ENCODE measurements at regions not wholly inside any gene's neighbourhood (a gene's known extent, or its start where the extent isn't known, plus 50 kb on each side); places are given as distances from the start of the nearest gene placed in this dataset.

DNA sequence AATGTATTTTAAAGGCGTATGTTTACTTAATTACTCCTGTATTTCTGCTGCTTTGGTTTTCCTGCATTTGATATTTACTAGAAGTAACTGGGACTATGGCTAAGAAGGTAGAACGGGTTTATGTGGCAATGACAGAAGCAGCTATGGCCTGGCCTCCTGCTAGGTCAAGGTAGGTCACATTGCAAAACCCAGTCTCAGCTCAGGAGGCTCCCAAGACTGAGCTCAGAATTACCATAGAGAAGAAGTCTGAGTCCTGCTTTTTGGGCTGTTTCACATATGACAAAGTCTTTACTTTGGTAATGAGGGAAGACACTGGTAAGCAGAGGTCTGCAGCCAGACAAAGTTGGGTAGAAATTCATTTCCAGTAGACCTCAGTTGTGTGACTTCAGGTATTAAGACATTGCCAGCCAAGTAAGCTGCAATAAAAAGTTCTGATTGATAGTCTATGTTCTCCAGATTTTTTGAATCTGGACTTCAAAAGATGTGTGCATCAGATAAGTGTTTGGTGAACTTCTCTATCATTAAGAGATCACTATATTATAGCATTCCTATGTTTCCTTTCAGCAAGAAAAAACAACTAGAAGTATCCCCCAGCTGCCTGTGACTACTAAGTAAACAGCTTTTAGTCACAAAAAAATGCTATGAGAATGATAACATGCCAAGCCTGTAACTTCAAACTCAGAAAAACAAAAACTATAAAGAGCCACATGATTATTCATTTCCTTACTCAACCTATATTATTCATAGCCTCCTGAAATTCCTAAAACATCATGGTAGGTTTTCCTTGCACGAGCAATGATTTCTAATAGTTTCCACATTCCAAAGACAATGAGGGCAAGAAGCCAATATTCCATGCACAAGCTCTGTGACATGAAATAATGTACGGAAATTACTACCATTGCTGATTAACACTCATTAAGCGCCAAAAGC lies 312.3 kb downstream of the HAO1 start:
- intact Hi-C loops (cut with DNase I) = no loop called here

DNA sequence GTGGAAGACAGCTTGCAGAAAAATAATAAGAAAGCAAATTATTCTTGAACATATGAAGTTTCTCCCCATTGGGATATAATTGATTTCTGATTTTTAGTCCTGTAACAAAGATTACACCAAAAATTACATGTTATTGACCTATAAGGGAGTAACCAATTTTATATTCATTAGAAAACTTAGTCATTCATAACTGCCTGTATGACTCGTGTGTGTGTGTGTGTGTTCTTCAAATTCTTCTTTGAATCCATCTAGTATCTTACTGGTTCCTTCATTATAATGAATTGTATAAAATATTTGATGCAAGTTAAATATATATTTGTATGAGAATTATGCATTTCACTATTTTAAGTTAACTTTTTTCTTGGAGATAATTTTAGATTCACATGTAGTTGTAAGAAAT lies 310.4 kb downstream of the HAO1 start:
- DNase-seq (ENCODE audit: low spot score) = no peak
- intact Hi-C loops (cut with DNase I) = no loop called here

More for the DNA sequence above, 312.3 kb downstream of the HAO1 start:
- no peak for DNase-seq (ENCODE audit: low spot score)

DNA sequence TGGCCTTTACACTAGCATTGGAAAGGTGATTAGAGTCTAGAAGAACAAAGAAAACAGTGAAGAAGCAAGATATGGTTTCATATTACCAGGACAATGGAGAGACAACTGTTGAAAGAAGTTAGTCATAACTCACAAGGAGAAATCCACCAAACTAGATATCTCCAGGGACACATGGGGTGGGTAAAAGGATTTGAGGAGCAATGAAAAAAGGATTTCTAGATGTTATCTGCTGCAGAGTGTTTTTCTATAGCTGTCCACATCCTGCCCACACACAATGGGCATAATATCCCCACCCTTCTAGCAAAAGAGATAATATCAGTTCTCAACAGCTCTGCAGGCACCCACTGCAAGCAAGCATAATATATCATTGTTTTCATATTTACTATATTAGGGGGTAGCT lies 303.1 kb downstream of the HAO1 start:
- no peak for DNase-seq (ENCODE audit: low spot score)
- intact Hi-C loops (cut with DNase I) = no loop called here

DNA sequence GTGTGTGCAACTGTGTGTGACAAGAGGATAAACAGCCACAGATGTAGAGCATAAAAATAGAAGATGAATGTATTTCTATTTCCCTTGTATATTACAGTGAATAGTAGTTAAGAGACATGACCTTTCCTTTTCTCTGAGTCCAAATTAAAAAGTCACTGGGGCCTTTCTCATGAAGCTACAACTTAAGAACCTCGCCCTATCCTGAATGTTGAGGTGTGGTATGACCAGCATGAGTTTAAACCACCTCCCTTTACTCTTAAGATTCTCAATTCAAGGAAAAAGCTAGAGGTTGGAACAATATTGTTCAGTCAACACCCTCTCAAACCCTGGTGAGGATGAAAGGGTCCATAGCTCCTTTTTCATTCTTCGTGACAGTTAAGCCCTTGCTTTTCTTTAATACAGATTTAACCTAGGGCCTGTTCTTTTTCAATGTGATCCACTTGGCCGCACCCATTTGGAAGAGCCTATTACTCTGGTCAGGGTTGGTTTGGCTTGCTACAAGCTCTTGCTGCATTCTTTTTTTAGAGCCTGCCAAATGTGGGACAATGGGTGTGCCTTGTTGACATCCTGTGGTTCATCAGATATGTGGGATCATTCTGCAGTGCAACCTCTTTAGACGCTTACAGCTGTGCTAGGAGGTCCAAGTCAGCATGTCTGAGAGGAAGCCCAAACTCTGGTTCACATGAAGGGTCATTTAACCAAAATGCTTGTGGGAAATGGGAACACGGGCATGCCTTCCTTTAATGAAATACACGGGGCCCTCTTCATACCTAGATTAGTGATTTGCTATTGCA lies 290.0 kb downstream of the HAO1 start:
- no peak for DNase-seq (ENCODE audit: low spot score)
- intact Hi-C loops (cut with DNase I) = loop anchor here (5.0 kb wide), 1 partner anchor 72 kb away; no protein-coding TSS in a partner anchor

DNA sequence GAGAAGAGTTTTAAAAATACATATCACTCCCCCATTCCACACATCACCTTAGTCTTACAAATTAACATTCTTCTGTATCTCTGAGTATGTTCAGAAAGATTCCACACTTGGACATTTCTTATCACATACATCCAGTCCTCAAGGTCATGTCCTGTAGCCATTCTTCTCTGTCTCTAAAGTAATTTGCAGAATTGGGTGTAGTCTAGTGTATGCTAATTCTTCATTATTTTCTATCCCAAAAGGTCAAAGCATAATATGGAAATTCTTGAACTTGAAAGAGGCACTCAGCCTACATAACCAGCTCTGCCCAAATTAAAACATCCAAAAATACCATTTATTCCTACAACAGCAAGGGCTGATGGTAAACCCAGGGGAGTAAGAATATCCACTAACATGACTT lies 286.0 kb downstream of the HAO1 start:
- no peak for DNase-seq (ENCODE audit: low spot score)
- intact Hi-C loops (cut with DNase I) = loop anchor here (5.0 kb wide), 1 partner anchor 68 kb away; no protein-coding TSS in a partner anchor

DNA sequence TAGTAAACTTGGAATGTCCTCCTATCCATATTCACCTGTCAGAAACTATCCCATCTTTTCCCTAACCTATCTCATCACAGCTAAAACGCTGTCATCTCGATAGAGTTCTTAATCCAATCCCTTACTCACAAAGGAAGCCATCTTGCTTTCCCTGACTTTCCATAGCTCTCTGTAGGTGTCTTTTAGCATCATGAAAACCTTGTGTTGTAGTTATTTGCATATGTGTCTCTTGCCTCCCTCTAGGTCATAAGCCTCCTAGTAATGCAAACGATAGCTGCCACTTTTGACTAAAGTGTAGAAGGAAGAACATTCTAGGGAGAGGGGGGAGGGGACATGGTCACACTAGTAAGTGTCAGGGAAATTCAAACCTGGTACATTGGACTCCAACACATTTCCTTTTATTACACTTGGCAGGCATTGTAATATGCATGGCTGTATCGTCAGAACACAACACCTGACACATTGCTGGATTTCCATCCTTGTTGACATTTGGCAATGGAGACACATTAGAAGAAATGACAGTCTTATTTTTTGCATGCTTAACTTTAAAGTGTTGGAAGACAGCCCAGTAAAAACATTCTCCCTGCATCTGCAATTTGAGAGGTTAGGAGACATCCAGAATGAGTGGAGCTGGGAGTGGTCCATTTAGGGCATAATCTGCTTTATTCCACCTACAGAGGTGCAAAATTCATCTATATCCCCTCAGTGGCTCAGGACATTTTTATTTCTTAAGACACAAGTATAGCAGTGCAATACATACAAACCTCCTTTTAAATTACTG lies 283.4 kb downstream of the HAO1 start:
- intact Hi-C loops (cut with DNase I) = no loop called here
- DNase-seq (ENCODE audit: low spot score) = no peak

DNA sequence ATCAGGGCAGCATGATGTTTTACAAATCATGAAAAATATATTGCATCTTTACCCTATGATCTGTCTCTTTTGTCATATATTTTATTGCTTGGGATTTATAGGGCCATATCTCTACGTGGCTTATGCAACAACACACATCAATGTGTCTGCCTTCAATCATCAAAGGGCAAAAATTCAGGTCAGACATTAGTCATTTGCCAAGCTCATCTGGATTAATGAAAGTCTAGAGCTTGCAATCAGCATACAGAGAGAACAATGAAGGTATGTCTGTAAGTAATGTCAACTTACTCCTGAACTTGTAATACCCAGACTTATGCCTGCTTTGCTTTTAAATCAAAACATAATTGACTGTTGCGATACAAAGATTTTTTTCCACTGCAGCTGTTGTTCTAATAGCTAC lies 282.7 kb downstream of the HAO1 start:
- intact Hi-C loops (cut with DNase I) = no loop called here
- no peak for DNase-seq (ENCODE audit: low spot score)

DNA sequence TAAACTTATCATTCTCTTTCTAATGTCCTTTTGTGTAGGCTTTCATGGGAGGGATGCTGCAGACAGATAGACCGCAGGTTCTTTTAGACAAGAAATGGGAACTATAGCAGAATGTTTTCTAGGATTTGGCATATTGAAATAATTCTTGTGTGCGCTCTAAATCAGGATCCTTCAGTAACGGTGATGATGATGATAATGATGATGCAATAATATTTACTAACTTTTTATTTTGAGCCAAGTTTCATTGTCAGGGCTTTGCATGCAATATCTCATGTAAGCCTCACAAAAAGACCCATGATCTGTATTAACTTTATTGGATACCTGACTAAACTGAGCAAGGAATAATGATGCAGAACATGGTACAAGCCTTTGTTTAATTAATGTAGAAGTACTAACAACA lies 280.1 kb downstream of the HAO1 start:
- intact Hi-C loops (cut with DNase I) = no loop called here
- DNase-seq (ENCODE audit: low spot score) = no peak

DNA sequence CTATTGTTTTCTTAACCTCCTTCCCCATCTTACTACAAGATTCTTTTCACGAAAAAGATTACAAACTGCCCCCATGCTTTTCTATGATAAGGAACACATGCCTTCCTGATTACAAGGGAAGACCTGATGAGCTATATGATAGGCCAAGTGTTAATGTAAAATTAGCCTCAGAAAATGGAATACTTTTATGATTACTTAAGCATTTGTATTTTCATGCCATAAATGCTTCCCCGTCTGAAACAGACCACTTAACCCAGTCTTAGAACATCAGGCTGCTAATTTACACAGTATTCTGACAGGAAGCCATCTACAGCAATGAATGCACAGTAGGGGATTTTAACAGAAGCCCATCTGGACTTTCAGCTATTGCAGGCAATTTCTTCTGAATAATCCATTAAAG lies 274.9 kb downstream of the HAO1 start:
- intact Hi-C loops (cut with DNase I) = no loop called here

DNA sequence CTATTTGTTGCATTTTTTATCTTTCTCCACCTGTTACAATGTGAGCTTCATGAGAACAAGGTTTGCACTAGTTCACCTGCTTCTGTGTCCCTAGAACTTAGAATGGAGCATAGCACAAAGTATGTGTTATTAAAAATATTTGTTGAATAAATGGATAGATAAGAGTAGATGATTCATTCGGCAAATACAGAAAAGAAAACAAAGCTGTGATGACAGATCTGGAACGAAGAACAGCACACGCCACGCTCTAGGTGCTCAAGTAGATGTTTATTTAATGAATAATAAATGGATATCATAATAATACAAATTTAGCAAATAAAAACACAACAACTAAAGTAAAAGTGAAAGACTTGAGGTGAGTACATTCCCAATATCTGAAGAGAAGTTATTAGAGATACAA lies 273.1 kb downstream of the HAO1 start:
- intact Hi-C loops (cut with DNase I) = no loop called here
- no peak for DNase-seq (ENCODE audit: low spot score)

More for the DNA sequence above, 274.9 kb downstream of the HAO1 start:
- no peak for DNase-seq (ENCODE audit: low spot score)

DNA sequence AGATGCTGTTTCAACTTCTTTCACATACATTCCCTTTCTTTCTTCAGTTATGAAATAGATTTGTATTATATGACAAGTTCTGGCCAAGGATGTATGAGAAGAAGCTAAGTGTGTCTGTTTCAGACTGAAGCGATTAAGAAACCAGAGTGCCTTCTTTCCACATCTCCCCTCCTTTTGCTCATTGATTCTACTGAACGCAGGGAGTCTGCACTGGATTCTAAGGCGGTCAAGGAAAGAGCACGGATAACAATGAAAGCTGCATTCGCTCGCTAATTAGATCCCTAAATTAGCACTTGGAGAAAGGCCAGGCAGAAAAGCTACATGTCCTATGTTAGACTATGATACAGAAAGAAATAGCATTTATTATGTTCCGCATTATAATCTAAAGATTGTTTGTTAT lies 267.7 kb downstream of the HAO1 start:
- intact Hi-C loops (cut with DNase I) = no loop called here
- DNase-seq (ENCODE audit: low spot score) = no peak

DNA sequence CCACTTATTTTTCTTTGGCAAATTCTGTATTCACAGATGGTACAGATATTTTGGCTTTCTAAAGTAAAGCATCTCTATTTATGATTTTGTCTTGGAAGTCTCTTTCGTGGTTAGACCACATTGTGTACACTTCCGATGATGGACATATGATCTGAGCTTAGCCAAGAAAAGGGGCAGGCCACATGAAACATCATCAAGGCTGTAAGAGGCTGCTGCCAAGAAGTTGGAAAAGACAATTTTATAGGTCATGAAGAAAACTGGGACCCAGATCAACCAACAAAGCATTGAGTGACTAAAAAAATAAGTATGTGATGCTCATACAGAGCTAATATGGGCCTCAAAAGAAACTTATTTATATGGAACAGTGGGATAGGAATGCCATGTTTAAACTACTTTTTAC lies 266.4 kb downstream of the HAO1 start:
- no peak for DNase-seq (ENCODE audit: low spot score)
- intact Hi-C loops (cut with DNase I) = no loop called here

DNA sequence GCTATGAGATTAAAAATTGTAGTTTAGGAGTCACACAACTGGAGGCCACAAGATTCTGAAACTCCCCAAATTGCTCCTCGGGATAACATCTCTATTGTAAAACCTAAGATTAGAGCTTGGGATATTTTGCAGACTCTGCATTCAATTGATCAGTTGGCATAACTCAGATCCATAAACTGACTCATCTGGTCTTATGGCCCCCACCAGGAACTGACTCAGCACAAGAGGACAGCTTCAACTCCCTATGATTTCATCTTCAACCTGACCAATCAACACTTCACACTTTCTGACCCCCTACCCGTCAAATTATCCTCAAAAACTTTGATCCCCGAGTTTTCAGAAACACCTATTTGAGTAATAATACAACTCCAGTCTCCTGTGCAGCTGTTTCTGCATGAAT lies 257.3 kb downstream of the HAO1 start:
- no peak for DNase-seq (ENCODE audit: low spot score)
- intact Hi-C loops (cut with DNase I) = no loop called here

DNA sequence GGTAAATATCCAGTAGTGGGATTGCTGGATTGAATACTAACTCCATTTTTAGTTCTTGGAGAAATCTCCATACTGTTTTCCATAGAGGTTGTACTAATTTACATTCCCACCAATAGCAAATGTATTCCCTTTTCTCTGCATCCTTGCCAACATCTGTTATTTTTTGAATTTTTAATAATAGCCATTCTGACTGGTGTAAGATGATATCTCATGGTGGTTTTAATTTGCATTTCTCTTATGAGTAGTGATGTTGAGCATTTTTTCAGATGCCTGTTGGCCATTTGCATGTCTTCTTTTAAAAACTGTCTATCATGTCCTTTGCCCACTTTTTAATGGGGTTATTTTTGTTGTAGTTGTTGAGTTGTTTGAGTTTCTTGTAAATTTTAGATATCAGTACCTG lies 253.2 kb downstream of the HAO1 start:
- DNase-seq (ENCODE audit: low spot score) = no peak
- intact Hi-C loops (cut with DNase I) = no loop called here

DNA sequence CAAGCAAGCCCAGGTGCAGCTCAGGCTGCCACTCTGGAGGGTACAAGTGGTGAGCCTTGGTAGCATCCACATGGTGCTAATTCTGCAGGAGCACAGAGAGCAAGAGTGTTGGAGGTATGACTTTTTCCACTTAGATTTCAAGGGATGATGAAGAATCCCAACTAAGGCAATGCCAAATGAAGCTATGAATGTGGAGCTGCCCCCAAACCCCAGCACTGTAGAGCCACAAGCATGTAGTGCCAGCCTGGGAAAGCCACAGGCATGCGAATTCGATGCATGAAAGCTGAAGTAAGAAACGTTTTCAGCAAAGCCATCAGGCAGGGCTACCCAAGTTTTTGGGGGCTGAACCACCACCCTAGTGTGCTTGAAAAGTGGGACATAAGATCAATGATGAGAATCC lies 251.1 kb downstream of the HAO1 start:
- DNase-seq (ENCODE audit: low spot score) = no peak
- intact Hi-C loops (cut with DNase I) = no loop called here

DNA sequence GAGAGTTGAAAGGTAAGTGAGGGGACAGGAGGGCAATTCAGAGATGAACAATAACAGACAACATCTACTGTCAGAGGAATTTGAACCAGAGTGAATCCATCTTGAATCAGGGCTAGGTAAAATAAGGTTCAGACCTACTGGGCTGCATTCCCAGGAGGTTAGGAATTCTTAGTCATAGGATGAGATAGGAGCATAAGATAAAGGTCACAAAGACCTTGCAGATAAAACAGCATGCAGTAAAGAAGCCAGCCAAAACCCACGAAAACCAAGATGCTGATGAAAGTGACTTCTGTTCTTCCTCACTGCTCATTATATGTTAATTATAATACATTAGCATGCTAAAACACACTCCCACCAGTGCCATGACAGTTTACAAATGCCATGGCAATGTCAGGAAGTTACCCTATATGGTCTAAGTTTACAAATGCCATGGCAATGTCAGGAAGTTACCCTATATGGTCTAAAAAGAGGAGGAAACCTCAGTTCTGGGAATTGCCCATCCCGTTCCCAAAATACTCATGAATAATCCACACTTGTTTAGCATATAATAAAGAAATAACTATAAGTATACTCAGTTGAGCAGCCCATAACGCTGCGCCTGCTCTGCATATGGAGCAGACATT lies 248.5 kb downstream of the HAO1 start:
- DNase-seq (ENCODE audit: low spot score) = no peak
- intact Hi-C loops (cut with DNase I) = no loop called here

DNA sequence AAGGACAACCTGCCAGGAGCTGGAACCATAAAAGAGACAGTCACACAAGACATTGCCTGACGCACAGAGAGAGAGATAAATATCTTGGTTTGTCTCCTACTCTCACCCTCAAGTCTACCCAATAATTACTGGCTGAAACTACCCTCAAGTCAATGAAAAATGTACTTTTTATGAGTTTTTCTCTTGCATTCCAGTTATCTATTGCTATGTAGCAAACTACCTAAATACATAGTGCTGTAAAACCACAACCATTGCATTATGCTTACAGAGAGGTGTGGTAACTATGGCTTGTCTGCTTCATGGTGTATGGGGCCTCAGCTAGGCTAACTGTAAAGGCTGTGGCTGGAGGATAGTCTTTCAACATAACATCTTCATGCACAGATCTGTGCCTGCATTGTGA lies 247.8 kb downstream of the HAO1 start:
- intact Hi-C loops (cut with DNase I) = no loop called here

DNA sequence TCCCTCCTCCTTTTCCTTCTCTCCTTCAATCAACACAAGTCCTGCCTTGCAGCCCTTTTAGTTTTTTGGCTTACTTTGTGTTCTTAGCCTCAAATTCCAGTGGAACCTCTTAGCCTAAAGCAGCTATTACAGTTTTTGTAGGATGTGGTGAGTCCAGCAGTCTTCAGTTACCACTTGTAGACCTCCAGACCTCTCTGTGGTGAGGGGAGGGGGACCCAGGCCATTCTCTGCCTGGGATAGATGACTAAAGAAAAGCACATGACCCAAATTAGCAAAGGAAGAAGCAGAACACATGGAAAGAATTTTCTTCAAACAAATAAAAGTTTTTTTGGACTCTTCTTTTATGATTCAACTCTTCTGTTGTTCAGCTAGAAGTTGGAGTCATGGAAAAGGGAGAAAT lies 246.5 kb downstream of the HAO1 start:
- intact Hi-C loops (cut with DNase I) = no loop called here
- DNase-seq (ENCODE audit: low spot score) = no peak

More for the DNA sequence above, 247.8 kb downstream of the HAO1 start:
- DNase-seq (ENCODE audit: low spot score) = no peak

DNA sequence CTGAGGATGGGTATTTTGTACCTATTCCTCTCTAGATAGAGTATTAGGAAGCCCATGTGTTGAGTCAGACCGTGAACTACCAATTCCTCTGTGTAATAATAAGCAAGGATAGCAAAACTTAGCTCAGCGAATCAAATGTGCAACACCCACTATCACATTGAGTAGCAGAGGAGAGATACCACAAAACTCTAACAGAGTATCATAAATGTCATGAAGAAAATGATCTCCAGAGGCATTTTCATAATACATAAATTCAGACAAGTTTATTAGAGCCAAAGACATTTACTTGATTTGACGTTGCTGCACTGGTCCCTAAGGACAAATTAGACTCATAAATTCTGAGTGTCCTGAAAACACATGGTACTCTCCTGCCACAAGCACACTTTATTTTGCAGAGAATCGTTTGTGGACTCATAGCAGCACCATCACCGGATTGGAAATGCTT lies 245.2 kb downstream of the HAO1 start:
- intact Hi-C loops (cut with DNase I) = no loop called here

DNA sequence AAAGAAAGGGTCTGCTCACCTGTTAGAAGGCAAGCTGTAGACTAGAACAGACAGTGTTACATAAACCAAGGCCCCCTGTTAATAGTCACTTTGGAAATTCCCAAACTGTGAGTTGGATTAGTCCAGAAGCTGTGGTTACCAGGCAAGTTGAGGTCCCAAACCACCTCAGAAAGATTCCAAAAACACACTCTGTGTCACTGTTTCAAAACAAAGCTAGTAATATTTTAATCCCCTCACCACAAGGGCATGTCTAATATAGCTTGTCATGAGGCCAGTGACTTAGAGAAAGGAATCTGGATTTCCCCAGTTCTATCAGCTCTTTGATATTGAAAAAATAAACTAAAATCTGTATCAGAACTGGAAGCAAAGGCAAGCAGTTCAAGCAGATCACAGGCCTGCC lies 244.6 kb downstream of the HAO1 start:
- DNase-seq (ENCODE audit: low spot score) = no peak
- intact Hi-C loops (cut with DNase I) = no loop called here

More for the DNA sequence above, 245.2 kb downstream of the HAO1 start:
- no peak for DNase-seq (ENCODE audit: low spot score)

All from cardiac septum (tissue), 1 donor.